ENCODE measurements at regions not wholly inside any gene's neighbourhood (a gene's known extent, or its start where the extent isn't known, plus 50 kb on each side); places are given as distances from the start of the nearest gene placed in this dataset.

DNA sequence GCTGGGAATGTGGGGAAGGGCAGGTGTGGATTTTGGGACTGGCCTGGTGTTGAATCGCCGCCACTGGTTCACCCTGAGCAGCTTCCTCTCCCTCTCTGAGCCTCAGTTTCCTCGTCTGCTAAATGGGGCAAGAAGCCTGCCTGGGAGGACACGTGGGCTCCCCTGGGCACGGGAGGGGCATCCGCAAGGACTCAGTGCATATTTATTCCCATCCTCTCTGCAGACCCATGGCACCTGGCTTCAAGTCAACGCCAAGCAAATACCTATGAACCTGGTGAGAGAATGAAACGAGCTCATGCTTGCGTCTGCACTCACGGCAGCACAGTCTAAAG, 234.4 kb downstream of the PTPRU start:
- no peak for TF ChIP-seq JUND (IDR thresholded peaks at IDR 0.05)
- TF ChIP-seq, protein P1, sequence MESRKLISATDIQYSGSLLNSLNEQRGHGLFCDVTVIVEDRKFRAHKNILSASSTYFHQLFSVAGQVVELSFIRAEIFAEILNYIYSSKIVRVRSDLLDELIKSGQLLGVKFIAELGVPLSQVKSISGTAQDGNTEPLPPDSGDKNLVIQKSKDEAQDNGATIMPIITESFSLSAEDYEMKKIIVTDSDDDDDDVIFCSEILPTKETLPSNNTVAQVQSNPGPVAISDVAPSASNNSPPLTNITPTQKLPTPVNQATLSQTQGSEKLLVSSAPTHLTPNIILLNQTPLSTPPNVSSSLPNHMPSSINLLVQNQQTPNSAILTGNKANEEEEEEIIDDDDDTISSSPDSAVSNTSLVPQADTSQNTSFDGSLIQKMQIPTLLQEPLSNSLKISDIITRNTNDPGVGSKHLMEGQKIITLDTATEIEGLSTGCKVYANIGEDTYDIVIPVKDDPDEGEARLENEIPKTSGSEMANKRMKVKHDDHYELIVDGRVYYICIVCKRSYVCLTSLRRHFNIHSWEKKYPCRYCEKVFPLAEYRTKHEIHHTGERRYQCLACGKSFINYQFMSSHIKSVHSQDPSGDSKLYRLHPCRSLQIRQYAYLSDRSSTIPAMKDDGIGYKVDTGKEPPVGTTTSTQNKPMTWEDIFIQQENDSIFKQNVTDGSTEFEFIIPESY (IDR thresholded peaks at IDR 0.05) = no peak
- TF ChIP-seq FOXA2 (IDR thresholded peaks at IDR 0.05) = no peak
- TF ChIP-seq YY1 (IDR thresholded peaks at IDR 0.05) = no peak
- TF ChIP-seq, protein P2, sequence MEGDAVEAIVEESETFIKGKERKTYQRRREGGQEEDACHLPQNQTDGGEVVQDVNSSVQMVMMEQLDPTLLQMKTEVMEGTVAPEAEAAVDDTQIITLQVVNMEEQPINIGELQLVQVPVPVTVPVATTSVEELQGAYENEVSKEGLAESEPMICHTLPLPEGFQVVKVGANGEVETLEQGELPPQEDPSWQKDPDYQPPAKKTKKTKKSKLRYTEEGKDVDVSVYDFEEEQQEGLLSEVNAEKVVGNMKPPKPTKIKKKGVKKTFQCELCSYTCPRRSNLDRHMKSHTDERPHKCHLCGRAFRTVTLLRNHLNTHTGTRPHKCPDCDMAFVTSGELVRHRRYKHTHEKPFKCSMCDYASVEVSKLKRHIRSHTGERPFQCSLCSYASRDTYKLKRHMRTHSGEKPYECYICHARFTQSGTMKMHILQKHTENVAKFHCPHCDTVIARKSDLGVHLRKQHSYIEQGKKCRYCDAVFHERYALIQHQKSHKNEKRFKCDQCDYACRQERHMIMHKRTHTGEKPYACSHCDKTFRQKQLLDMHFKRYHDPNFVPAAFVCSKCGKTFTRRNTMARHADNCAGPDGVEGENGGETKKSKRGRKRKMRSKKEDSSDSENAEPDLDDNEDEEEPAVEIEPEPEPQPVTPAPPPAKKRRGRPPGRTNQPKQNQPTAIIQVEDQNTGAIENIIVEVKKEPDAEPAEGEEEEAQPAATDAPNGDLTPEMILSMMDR (IDR thresholded peaks at IDR 0.05; ENCODE audit: low read depth, low read length, missing input control) = no peak
- TF ChIP-seq RAD21 (IDR thresholded peaks at IDR 0.05) = no peak
- TF ChIP-seq TAF1 (conservative IDR thresholded peaks at IDR 0.05) = no peak
- TF ChIP-seq EGR1 (IDR thresholded peaks at IDR 0.05; ENCODE audit: low read depth in 2 of 2) = no peak
- no peak for TF ChIP-seq NR2F2 (IDR thresholded peaks at IDR 0.05)
- TF ChIP-seq HNF4G (IDR thresholded peaks at IDR 0.05) = no peak
- no peak for TF ChIP-seq GABPA (IDR thresholded peaks at IDR 0.05 in 1 of 2, conservative IDR thresholded peaks at IDR 0.05 in 1 of 2)
- TF ChIP-seq SP1 (IDR thresholded peaks at IDR 0.05) = no peak
- Histone ChIP-seq H3K9me3 (ENCODE audit: control insufficient read depth in 4 of 4, low read length in 3 of 4) (no peaks in the 10 kb centered on the region), H3K4me3 (ENCODE audit: low read depth in 1 of 3, low read length in 3 of 3) (no peak overlapping the region), H3K36me3 (ENCODE audit: control insufficient read depth in 4 of 4, insufficient read depth in 3 of 4, low read depth in 1 of 4, low read length in 3 of 4) (no peaks in the 10 kb centered on the region), H3K9ac (ENCODE audit: low read depth in 1 of 2, low read length in 2 of 2) (no peak overlapping the region), H3K27ac (ENCODE audit: low read depth in 1 of 2, low read length in 2 of 2) (no peak overlapping the region), H3K27me3 (ENCODE audit: control insufficient read depth in 4 of 4, insufficient read depth in 4 of 4, low read length in 3 of 4) (no peaks in the 10 kb centered on the region), H3K4me1 (ENCODE audit: control insufficient read depth in 4 of 4, insufficient read depth in 4 of 4, low read length in 3 of 4) (peaks cover 0 to 41% (median 34%) of the 10 kb centered on the region in 4 donors)
- DNase-seq (ENCODE audit: low spot score) = no peak
- WGBS = 82% methylated on average over 10 of the region's 10 CpGs

DNA sequence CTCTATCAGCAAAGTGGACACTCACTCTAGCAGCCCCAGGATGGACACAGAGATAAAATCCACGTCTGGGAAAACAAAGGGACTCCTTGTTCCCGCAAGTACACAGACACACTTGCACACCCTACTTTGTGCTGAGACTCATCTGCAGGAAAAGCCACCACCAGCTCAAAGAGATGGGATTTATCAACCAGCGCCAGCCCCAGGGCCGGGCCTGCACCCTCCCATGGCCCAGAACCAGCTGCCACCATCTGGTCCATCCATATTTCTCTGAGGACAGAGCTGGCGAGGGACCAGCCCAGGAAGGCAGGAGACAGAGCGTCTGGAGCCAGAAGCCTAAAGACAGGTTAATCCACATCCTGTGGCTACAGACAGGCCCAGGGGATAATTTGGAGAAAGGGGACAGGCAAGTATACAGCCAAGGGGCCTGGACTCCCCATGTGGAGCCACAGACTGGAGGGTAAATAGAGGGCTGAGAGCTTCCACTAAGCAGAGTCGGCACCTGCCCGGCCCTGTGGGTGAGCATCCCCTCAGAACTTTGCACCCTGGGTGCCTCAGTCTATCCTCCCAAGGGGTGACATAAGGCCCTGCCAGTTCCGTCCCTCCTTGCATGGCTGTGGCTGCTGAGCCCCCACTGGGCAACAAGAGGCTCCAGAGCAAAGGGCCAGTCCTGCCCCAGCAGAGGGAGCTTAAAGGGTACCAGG, 233.9 kb downstream of the PTPRU start:
- H3K27ac ChIP-seq (ENCODE audit: low read depth in 1 of 2, low read length in 2 of 2) = no peak overlapping the region
- H3K4me1 ChIP-seq (ENCODE audit: control insufficient read depth in 4 of 4, insufficient read depth in 4 of 4, low read length in 3 of 4) = peaks cover 0 to 41% (median 34%) of the 10 kb centered on the region in 4 donors
- H3K9me3 ChIP-seq (ENCODE audit: control insufficient read depth in 4 of 4, low read length in 3 of 4) = peaks cover 0 to under 1% (median 0%) of the 10 kb centered on the region in 4 donors
- WGBS = 78% methylated on average over 9 of the region's 9 CpGs
- no peaks in the 10 kb centered on the region for H3K36me3 ChIP-seq (ENCODE audit: control insufficient read depth in 4 of 4, insufficient read depth in 3 of 4, low read depth in 1 of 4, low read length in 3 of 4)
- TF ChIP-seq FOXA1 (IDR thresholded peaks at IDR 0.05) = no peak
- no peak for TF ChIP-seq JUND (IDR thresholded peaks at IDR 0.05)
- no peak for TF ChIP-seq TAF1 (conservative IDR thresholded peaks at IDR 0.05)
- no peak for TF ChIP-seq HNF4G (IDR thresholded peaks at IDR 0.05)
- no peak for TF ChIP-seq FOXA2 (IDR thresholded peaks at IDR 0.05)
- no peak for TF ChIP-seq NR2F2 (IDR thresholded peaks at IDR 0.05)
- TF ChIP-seq EGR1 (IDR thresholded peaks at IDR 0.05; ENCODE audit: low read depth in 2 of 2) = no peak
- TF ChIP-seq RXRA (IDR thresholded peaks at IDR 0.05) = no peak
- TF ChIP-seq, protein P3, sequence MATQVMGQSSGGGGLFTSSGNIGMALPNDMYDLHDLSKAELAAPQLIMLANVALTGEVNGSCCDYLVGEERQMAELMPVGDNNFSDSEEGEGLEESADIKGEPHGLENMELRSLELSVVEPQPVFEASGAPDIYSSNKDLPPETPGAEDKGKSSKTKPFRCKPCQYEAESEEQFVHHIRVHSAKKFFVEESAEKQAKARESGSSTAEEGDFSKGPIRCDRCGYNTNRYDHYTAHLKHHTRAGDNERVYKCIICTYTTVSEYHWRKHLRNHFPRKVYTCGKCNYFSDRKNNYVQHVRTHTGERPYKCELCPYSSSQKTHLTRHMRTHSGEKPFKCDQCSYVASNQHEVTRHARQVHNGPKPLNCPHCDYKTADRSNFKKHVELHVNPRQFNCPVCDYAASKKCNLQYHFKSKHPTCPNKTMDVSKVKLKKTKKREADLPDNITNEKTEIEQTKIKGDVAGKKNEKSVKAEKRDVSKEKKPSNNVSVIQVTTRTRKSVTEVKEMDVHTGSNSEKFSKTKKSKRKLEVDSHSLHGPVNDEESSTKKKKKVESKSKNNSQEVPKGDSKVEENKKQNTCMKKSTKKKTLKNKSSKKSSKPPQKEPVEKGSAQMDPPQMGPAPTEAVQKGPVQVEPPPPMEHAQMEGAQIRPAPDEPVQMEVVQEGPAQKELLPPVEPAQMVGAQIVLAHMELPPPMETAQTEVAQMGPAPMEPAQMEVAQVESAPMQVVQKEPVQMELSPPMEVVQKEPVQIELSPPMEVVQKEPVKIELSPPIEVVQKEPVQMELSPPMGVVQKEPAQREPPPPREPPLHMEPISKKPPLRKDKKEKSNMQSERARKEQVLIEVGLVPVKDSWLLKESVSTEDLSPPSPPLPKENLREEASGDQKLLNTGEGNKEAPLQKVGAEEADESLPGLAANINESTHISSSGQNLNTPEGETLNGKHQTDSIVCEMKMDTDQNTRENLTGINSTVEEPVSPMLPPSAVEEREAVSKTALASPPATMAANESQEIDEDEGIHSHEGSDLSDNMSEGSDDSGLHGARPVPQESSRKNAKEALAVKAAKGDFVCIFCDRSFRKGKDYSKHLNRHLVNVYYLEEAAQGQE (IDR thresholded peaks at IDR 0.05) = no peak
- no peak for DNase-seq (ENCODE audit: low spot score)
- H3K27me3 ChIP-seq (ENCODE audit: control insufficient read depth in 4 of 4, insufficient read depth in 4 of 4, low read length in 3 of 4) = no peaks in the 10 kb centered on the region
- H3K9ac ChIP-seq (ENCODE audit: low read depth in 1 of 2, low read length in 2 of 2) = no peak overlapping the region
- H3K4me3 ChIP-seq (ENCODE audit: low read depth in 1 of 3, low read length in 3 of 3) = no peak overlapping the region
